Smooth muscle cell (in vitro differentiated cells): ENCODE measurements at regions not wholly inside any gene's neighbourhood (a gene's known extent, or its start where the extent isn't known, plus 50 kb on each side); places are given as distances from the start of the nearest gene placed in this dataset.

ENCODE experiments used
- DNase-seq: peaks from one replicate; lab custom pipeline; 2025; ENCODE audit not compliant: unreplicated experiment; lab: John Stamatoyannopoulos, UW
- H2AFZ ChIP-seq: fragments of 200-600 bp; sonication (generic); 2 replicates; pipeline ENCODE4 v1.6.0; 2016; ENCODE audit warnings: antibody characterized with exemption, low read depth, mild to moderate bottlenecking
- H3F3A ChIP-seq: fragments of 200-600 bp; sonication (generic); 2 replicates; pipeline ENCODE4 v1.6.0; 2017; ENCODE audit warnings: antibody characterized with exemption, low read depth
- H3K27ac ChIP-seq: fragments of 200-600 bp; sonication (generic); 2 replicates; pipeline ENCODE4 v1.5.1; 2016; ENCODE audit warnings: low read depth, mild to moderate bottlenecking
- H3K27me3 ChIP-seq: fragments of 200-600 bp; sonication (generic); 2 replicates; pipeline ENCODE4 v1.6.1; 2016; ENCODE audit warnings: low read depth, mild to moderate bottlenecking
- H3K36me3 ChIP-seq: fragments of 200-600 bp; sonication (generic); 2 replicates; pipeline ENCODE4 v1.5.1; 2016; ENCODE audit warnings: low read depth
- H3K4me1 ChIP-seq: fragments of 200-600 bp; sonication (generic); 2 replicates; pipeline ENCODE4 v1.5.1; 2016; ENCODE audit warnings: low read depth
- H3K4me2 ChIP-seq: fragments of 200-600 bp; sonication (generic); 2 replicates; pipeline ENCODE4 v1.6.0; 2016; ENCODE audit warnings: mild to moderate bottlenecking
- H3K4me3 ChIP-seq: fragments of 200-600 bp; sonication (generic); 2 replicates; pipeline ENCODE4 v1.5.1; 2016; ENCODE audit warnings: mild to moderate bottlenecking
- H3K79me2 ChIP-seq: fragments of 200-600 bp; sonication (generic); 2 replicates; pipeline ENCODE4 v1.6.0; 2016; ENCODE audit warnings: low read depth, mild to moderate bottlenecking
- H3K9ac ChIP-seq: fragments of 200-600 bp; sonication (generic); 2 replicates; pipeline ENCODE4 v1.6.0; 2016; ENCODE audit warnings: low read depth
- H3K9me3 ChIP-seq: fragments of 200-600 bp; sonication (generic); replicated peaks from 2 replicates; pipeline ENCODE4 v1.5.1; 2016; ENCODE audit warnings: low read depth
- H4K20me1 ChIP-seq: fragments of 200-600 bp; sonication (generic); 2 replicates; pipeline ENCODE4 v1.6.0; 2016; ENCODE audit warnings: low read depth
- CTCF ChIP-seq: fragments of 200-600 bp; sonication (generic); IDR thresholded peaks from 2 replicates; pipeline ENCODE4 v1.5.1; 2017; ENCODE audit warnings: borderline replicate concordance, mild to moderate bottlenecking, antibody characterized with exemption; ENCODE audit not compliant: insufficient read depth, poor library complexity, severe bottlenecking
- WGBS: methylation state at CpG from one replicate; pipeline ENCODE4 v1.1.7; 2016; ENCODE audit warnings: low lambda C conversion rate; 5-methylcytosine and 5-hydroxymethylcytosine counted together

GRCh38 chr9:38278457-38278856 lies 114.0 kb upstream of the ALDH1B1 start:
- no peaks in the 10 kb centered on the region for H4K20me1 ChIP-seq
- no peak overlapping the region for H3K27ac ChIP-seq
- H3K36me3 ChIP-seq: no peaks in the 10 kb centered on the region
- 83% methylated on average over 4 of the region's 4 CpGs for WGBS
- no peaks in the 10 kb centered on the region for H3K9me3 ChIP-seq
- no peak overlapping the region for H3K9ac ChIP-seq
- H2AFZ ChIP-seq: no peak overlapping the region
- TF ChIP-seq CTCF: no peak
- H3K4me1 ChIP-seq: no peaks in the 10 kb centered on the region
- no peak for DNase-seq
- H3K79me2 ChIP-seq: no peaks in the 10 kb centered on the region
- no peaks in the 10 kb centered on the region for H3F3A ChIP-seq
- H3K4me2 ChIP-seq: no peak overlapping the region
- H3K27me3 ChIP-seq: peaks cover 6% of the 10 kb centered on the region
- H3K4me3 ChIP-seq: no peak overlapping the region

GRCh38 chr9:38277601-38278200 lies 114.8 kb upstream of the ALDH1B1 start:
- TF ChIP-seq CTCF: no peak

GRCh38 chr9:38276771-38277439 lies 115.6 kb upstream of the ALDH1B1 start:
- Histone ChIP-seq H3F3A (no peaks in the 10 kb centered on the region), H3K79me2 (no peaks in the 10 kb centered on the region), H3K9ac (no peak overlapping the region), H3K9me3 (no peaks in the 10 kb centered on the region), H3K4me3 (no peak overlapping the region), H3K36me3 (no peaks in the 10 kb centered on the region), H3K27me3 (peaks cover 21% of the 10 kb centered on the region), H3K4me1 (no peaks in the 10 kb centered on the region), H3K4me2 (no peak overlapping the region), H2AFZ (no peak overlapping the region), H4K20me1 (no peaks in the 10 kb centered on the region), H3K27ac (no peak overlapping the region)
- DNase-seq: no peak
- no peak for TF ChIP-seq CTCF
- WGBS: 89% methylated on average over 14 of the region's 14 CpGs

More at GRCh38 chr9:38277601-38278200, 114.8 kb upstream of the ALDH1B1 start:
- Histone ChIP-seq H3K27me3 (peaks cover 13% of the 10 kb centered on the region), H3K9ac (no peak overlapping the region), H3K36me3 (no peaks in the 10 kb centered on the region), H3K4me3 (no peak overlapping the region), H3K79me2 (no peaks in the 10 kb centered on the region), H2AFZ (no peak overlapping the region), H4K20me1 (no peaks in the 10 kb centered on the region), H3K4me2 (no peak overlapping the region), H3K4me1 (no peaks in the 10 kb centered on the region), H3F3A (no peaks in the 10 kb centered on the region), H3K9me3 (no peaks in the 10 kb centered on the region), H3K27ac (no peak overlapping the region)
- 83% methylated on average over 8 of the region's 8 CpGs for WGBS
- no peak for DNase-seq

GRCh38 chr9:38274800-38275199 lies 117.7 kb upstream of the ALDH1B1 start:
- no peaks in the 10 kb centered on the region for H3K4me1 ChIP-seq
- 44% methylated on average over 4 of the region's 4 CpGs for whole genome bisulfite sequencing
- no peak overlapping the region for H3K9ac ChIP-seq
- no peak for TF ChIP-seq CTCF
- H3K79me2 ChIP-seq: no peaks in the 10 kb centered on the region
- H4K20me1 ChIP-seq: no peaks in the 10 kb centered on the region
- no peaks in the 10 kb centered on the region for H3K36me3 ChIP-seq
- no peaks in the 10 kb centered on the region for H3F3A ChIP-seq
- H3K4me3 ChIP-seq: no peak overlapping the region
- no peak for DNase-seq
- no peak overlapping the region for H3K4me2 ChIP-seq
- H2AFZ ChIP-seq: no peak overlapping the region
- no peak overlapping the region for H3K27ac ChIP-seq
- H3K9me3 ChIP-seq: no peaks in the 10 kb centered on the region
- H3K27me3 ChIP-seq: peaks cover 18% of the 10 kb centered on the region
